Natural killer cell (primary cell): ENCODE measurements at regions not wholly inside any gene's neighbourhood (a gene's known extent, or its start where the extent isn't known, plus 50 kb on each side); places are given as distances from the start of the nearest gene placed in this dataset.

Experiments
- ATAC-seq, 3 donors: fragments of 150-1000 bp in 2 of 3; fragments of 200-7000 bp in 1 of 3; cut with Tn5 transposase; 1 replicate in 1 of 3; 2 replicates in 2 of 3; pipeline ENCODE4 v1.10.0; 2021; ENCODE audit warnings: mild to moderate bottlenecking in 2 of 3, moderate library complexity in 2 of 3
- DNase-seq, 2 donors: peaks; one replicate each; pipeline versions ENCODE4 v3.0.0 to v3.0.0-alpha.2; 2013 to 2021; ENCODE audit warnings: mixed read lengths in 1 of 2
- H3K27ac ChIP-seq: one replicate; pipeline ENCODE4 v1.5.1; 2013; ENCODE audit warnings: mild to moderate bottlenecking, low read length
- H3K27me3 ChIP-seq: one replicate; pipeline ENCODE4 v1.6.1; 2013; ENCODE audit warnings: low read length; ENCODE audit not compliant: control insufficient read depth, insufficient read depth
- H3K36me3 ChIP-seq: one replicate; pipeline ENCODE4 v1.6.1; 2013; ENCODE audit warnings: low read length; ENCODE audit not compliant: control insufficient read depth, insufficient read depth
- H3K4me1 ChIP-seq: one replicate; pipeline ENCODE4 v1.6.1; 2013; ENCODE audit warnings: low read length; ENCODE audit not compliant: control insufficient read depth, insufficient read depth
- H3K4me3 ChIP-seq: one replicate; pipeline ENCODE4 v1.5.1; 2013; ENCODE audit warnings: low read length
- H3K9me3 ChIP-seq: one replicate; pipeline ENCODE4 v1.6.1; 2013; ENCODE audit warnings: low read length; ENCODE audit not compliant: control insufficient read depth, insufficient read depth
- H3K27ac Mint-ChIP-seq, 2 donors: one replicate each; pipeline ENCODE4 v1.8.0; 2022; ENCODE audit warnings: mild to moderate bottlenecking in 2 of 2, mixed read lengths in 2 of 2, moderate library complexity in 1 of 2
- H3K27me3 Mint-ChIP-seq, 2 donors: one replicate each; pipeline ENCODE4 v1.8.0; 2022; ENCODE audit warnings: low read depth in 2 of 2, mixed read lengths in 2 of 2
- H3K36me3 Mint-ChIP-seq: one replicate; pipeline ENCODE4 v1.8.0; 2022; ENCODE audit warnings: mixed read lengths
- H3K4me1 Mint-ChIP-seq, 2 donors: one replicate each; pipeline ENCODE4 v1.8.0; 2022; ENCODE audit warnings: mixed read lengths in 2 of 2
- H3K4me3 Mint-ChIP-seq: one replicate; pipeline ENCODE4 v1.8.0; 2022; ENCODE audit warnings: mild to moderate bottlenecking, moderate library complexity, mixed read lengths
- H3K9me3 Mint-ChIP-seq, 2 donors: one replicate each; pipeline ENCODE4 v1.8.0; 2022; ENCODE audit warnings: mixed read lengths in 2 of 2
- WGBS: methylation state at CpG from one replicate; pipeline ENCODE4 v1.1.7; 2013; ENCODE audit warnings: missing lambda C conversion rate; ENCODE audit not compliant: insufficient coverage; 5-methylcytosine and 5-hydroxymethylcytosine counted together
- intact Hi-C: fragments of 100-400 bp; cut with micrococcal nuclease; formaldehyde crosslinking; loops from one replicate; pipeline ENCODE4 v1.14.2; 2022
- TF ChIP-seq, protein P1 (sequence below): fragments of 200-600 bp; IDR thresholded peaks from one replicate; pipeline ENCODE4 v1.8.0; 2022; ENCODE audit warnings: antibody characterized with exemption

DNA sequence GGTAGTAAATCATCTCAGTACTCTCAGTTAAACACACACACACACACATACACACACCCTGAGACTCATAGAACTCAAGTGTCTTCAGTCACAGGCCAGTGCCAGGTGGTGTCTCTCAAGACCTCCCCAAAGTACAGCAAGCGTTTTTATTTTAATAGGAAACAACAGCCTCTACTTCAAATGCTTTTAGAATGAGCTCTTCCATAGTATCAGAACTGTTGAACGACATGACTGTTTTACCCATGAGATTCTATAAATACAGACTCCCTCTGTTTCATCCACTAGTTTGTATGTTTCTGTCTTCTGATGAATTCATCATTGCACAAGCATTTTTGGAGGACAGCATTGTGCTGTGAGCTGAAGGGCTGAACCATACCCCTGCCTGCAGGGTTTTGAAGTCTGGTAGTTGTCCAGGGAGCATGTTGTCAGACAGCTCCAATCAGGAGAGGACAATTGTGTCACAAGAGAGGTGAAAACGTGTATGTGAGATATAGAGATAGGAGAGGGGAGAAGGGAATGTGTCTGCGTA is 201.0 kb upstream of the BCL6 start:
- H3K36me3 Mint-ChIP-seq = no peaks in the 10 kb centered on the region
- no peak overlapping the region for H3K4me3 Mint-ChIP-seq
- no peaks in the 10 kb centered on the region for H3K27me3 Mint-ChIP-seq
- no peak overlapping the region for H3K27ac ChIP-seq
- TF ChIP-seq, protein P1, sequence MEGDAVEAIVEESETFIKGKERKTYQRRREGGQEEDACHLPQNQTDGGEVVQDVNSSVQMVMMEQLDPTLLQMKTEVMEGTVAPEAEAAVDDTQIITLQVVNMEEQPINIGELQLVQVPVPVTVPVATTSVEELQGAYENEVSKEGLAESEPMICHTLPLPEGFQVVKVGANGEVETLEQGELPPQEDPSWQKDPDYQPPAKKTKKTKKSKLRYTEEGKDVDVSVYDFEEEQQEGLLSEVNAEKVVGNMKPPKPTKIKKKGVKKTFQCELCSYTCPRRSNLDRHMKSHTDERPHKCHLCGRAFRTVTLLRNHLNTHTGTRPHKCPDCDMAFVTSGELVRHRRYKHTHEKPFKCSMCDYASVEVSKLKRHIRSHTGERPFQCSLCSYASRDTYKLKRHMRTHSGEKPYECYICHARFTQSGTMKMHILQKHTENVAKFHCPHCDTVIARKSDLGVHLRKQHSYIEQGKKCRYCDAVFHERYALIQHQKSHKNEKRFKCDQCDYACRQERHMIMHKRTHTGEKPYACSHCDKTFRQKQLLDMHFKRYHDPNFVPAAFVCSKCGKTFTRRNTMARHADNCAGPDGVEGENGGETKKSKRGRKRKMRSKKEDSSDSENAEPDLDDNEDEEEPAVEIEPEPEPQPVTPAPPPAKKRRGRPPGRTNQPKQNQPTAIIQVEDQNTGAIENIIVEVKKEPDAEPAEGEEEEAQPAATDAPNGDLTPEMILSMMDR = no peak
- no peaks in the 10 kb centered on the region for H3K36me3 ChIP-seq
- no peaks in the 10 kb centered on the region for H3K9me3 ChIP-seq
- H3K4me1 Mint-ChIP-seq = peaks cover 31 to 34% of the 10 kb centered on the region in 2 donors
- DNase-seq = no peak
- ATAC-seq = no peak
- H3K27me3 ChIP-seq = no peaks in the 10 kb centered on the region
- peaks cover 25% of the 10 kb centered on the region for H3K4me1 ChIP-seq
- H3K4me3 ChIP-seq = no peak overlapping the region
- WGBS = 84% methylated on average over 4 of the region's 4 CpGs
- H3K27ac Mint-ChIP-seq = no peak overlapping the region
- intact Hi-C loops = no loop called here
- no peaks in the 10 kb centered on the region for H3K9me3 Mint-ChIP-seq

GRCh38 chr3:187946981-187947380 is 201.7 kb upstream of the BCL6 start:
- H3K4me3 Mint-ChIP-seq = no peak overlapping the region
- DNase-seq (no peak), ATAC-seq (no peak)
- TF ChIP-seq, protein P1 = no peak
- intact Hi-C loops = no loop called here
- no peaks in the 10 kb centered on the region for H3K36me3 ChIP-seq
- H3K9me3 ChIP-seq = no peaks in the 10 kb centered on the region
- H3K4me3 ChIP-seq = no peak overlapping the region
- no peak overlapping the region for H3K27ac Mint-ChIP-seq
- H3K4me1 Mint-ChIP-seq = peaks cover 39 to 42% of the 10 kb centered on the region in 2 donors
- 84% methylated on average over 6 of the region's 6 CpGs for WGBS
- H3K27ac ChIP-seq = no peak overlapping the region
- no peaks in the 10 kb centered on the region for H3K27me3 Mint-ChIP-seq
- no peaks in the 10 kb centered on the region for H3K9me3 Mint-ChIP-seq
- no peaks in the 10 kb centered on the region for H3K36me3 Mint-ChIP-seq
- no peaks in the 10 kb centered on the region for H3K27me3 ChIP-seq
- H3K4me1 ChIP-seq = peaks cover 32% of the 10 kb centered on the region

DNA sequence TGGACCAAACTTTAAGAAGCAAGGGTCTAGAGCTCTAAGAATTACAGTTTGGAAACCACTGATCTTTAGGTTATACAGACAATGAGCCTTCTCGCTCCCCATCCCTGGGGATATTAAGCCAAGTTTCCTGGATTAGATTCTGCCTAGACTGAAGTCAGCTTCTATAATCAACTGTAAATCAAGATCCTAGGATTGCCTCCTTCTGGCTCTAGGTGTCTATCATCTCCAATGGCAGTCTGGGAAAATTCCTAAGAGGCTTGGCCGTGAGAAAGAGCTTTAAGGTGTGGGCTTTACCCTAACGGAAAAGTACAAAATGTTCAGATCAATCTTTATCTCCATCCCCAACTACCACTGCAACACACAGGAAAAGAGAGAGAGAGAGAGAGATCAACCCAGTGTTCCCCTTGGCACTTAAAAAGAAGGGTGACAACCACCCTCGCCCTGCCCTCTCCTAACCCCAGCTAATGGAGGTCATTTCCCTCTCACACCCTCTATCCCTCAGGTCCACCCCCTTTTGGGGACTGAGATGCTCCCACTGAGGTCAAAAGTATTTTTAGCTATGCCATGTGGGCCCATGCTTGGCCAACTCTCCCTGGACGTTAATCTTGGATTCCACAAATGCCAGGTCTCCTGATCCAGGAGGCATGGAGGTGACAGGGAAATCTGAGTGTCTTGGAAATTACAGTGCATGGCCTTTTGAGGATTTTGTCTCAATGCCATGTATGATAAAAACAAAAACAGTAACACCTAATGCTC is 202.8 kb upstream of the BCL6 start:
- Mint-ChIP-seq H3K36me3 (no peaks in the 10 kb centered on the region), H3K27ac (no peak overlapping the region), H3K4me1 (peaks cover 49 to 53% of the 10 kb centered on the region in 2 donors), H3K27me3 (no peaks in the 10 kb centered on the region), H3K9me3 (no peaks in the 10 kb centered on the region), H3K4me3 (no peak overlapping the region)
- no peaks in the 10 kb centered on the region for H3K36me3 ChIP-seq
- TF ChIP-seq, protein P1 = no peak
- no peak overlapping the region for H3K4me3 ChIP-seq
- ATAC-seq (no peak), DNase-seq (no peak)
- peaks cover 40% of the 10 kb centered on the region for H3K4me1 ChIP-seq
- intact Hi-C loops = no loop called here
- WGBS = 94% methylated on average over 3 of the region's 5 CpGs
- H3K27ac ChIP-seq = no peak overlapping the region
- no peaks in the 10 kb centered on the region for H3K27me3 ChIP-seq
- no peaks in the 10 kb centered on the region for H3K9me3 ChIP-seq
